Type B pancreatic cell (in vitro differentiated cells): ENCODE measurements at regions not wholly inside any gene's neighbourhood (a gene's known extent, or its start where the extent isn't known, plus 50 kb on each side); places are given as distances from the start of the nearest gene placed in this dataset.

ENCODE experiments used
- DNase-seq: peaks from one replicate; pipeline ENCODE4 v3.0.0; 2021; ENCODE audit warnings: mixed read lengths; ENCODE audit not compliant: unreplicated experiment; ENCODE audit errors: extremely low spot score
- H3K27ac Mint-ChIP-seq: 2 replicates; pipeline ENCODE4 v1.8.0; 2021; ENCODE audit warnings: mild to moderate bottlenecking, mixed read lengths
- H3K27me3 Mint-ChIP-seq: 2 replicates; pipeline ENCODE4 v1.8.0; 2021; ENCODE audit warnings: mixed read lengths
- H3K36me3 Mint-ChIP-seq: 2 replicates; pipeline ENCODE4 v1.8.0; 2021; ENCODE audit warnings: mixed read lengths
- H3K4me1 Mint-ChIP-seq: one replicate; pipeline ENCODE4 v1.8.0; 2021; ENCODE audit warnings: mixed read lengths; ENCODE audit not compliant: unreplicated experiment
- H3K4me3 Mint-ChIP-seq: 2 replicates; pipeline ENCODE4 v1.8.0; 2021; ENCODE audit warnings: mild to moderate bottlenecking, mixed read lengths
- H3K9me3 Mint-ChIP-seq: 2 replicates; pipeline ENCODE4 v1.8.0; 2021; ENCODE audit warnings: mixed read lengths
- CTCF ChIP-seq: fragments of 200-600 bp; sonication (generic); conservative IDR thresholded peaks from 2 replicates; pipeline ENCODE4 v1.5.0; 2021; ENCODE audit warnings: antibody characterized with exemption, mild to moderate bottlenecking

GRCh38 chr4:89639395-89639794 lies 197.6 kb downstream of the SNCA start:
- no peak for TF ChIP-seq CTCF
- Mint-ChIP-seq H3K4me3 (no peak overlapping the region), H3K36me3 (no peaks in the 10 kb centered on the region), H3K9me3 (peaks cover 4% of the 10 kb centered on the region), H3K4me1 (peaks cover 11% of the 10 kb centered on the region), H3K27me3 (peaks cover 5% of the 10 kb centered on the region), H3K27ac (no peak overlapping the region)
- no peak for DNase-seq

GRCh38 chr4:89625599-89626293 lies 211.2 kb downstream of the SNCA start:
- H3K4me1 Mint-ChIP-seq, result no peaks in the 10 kb centered on the region
- H3K4me3 Mint-ChIP-seq, result no peak overlapping the region
- no peaks in the 10 kb centered on the region for H3K9me3 Mint-ChIP-seq
- TF ChIP-seq CTCF, result no peak
- no peaks in the 10 kb centered on the region for H3K27me3 Mint-ChIP-seq
- H3K27ac Mint-ChIP-seq, result no peak overlapping the region
- no peak for DNase-seq
- no peaks in the 10 kb centered on the region for H3K36me3 Mint-ChIP-seq

- no peak overlapping the region for H3K27ac Mint-ChIP-seq
- no peaks in the 10 kb centered on the region for H3K36me3 Mint-ChIP-seq
- no peaks in the 10 kb centered on the region for H3K27me3 Mint-ChIP-seq
- TF ChIP-seq CTCF, result no peak
- no peaks in the 10 kb centered on the region for H3K9me3 Mint-ChIP-seq
- no peak for DNase-seq
- peak overlapping the region; percentile 8 for H3K4me3 Mint-ChIP-seq
- H3K4me1 Mint-ChIP-seq, result peaks cover 17% of the 10 kb centered on the region
These were observed 217.6 kb downstream of the SNCA start for GRCh38 chr4:89619206-89619962.

GRCh38 chr4:89618151-89618550 lies 218.8 kb downstream of the SNCA start:
- DNase-seq, result no peak
- H3K36me3 Mint-ChIP-seq, result no peaks in the 10 kb centered on the region
- TF ChIP-seq CTCF, result no peak
- peaks cover 17% of the 10 kb centered on the region for H3K4me1 Mint-ChIP-seq
- no peaks in the 10 kb centered on the region for H3K9me3 Mint-ChIP-seq
- H3K4me3 Mint-ChIP-seq, result no peak overlapping the region
- H3K27me3 Mint-ChIP-seq, result no peaks in the 10 kb centered on the region
- no peak overlapping the region for H3K27ac Mint-ChIP-seq

- DNase-seq, result no peak
- TF ChIP-seq CTCF, result no peak
- H3K4me1 Mint-ChIP-seq, result peaks cover 17% of the 10 kb centered on the region
- no peaks in the 10 kb centered on the region for H3K36me3 Mint-ChIP-seq
- H3K27me3 Mint-ChIP-seq, result no peaks in the 10 kb centered on the region
- H3K27ac Mint-ChIP-seq, result no peak overlapping the region
- H3K4me3 Mint-ChIP-seq, result no peak overlapping the region
- no peaks in the 10 kb centered on the region for H3K9me3 Mint-ChIP-seq
These were observed 219.6 kb downstream of the SNCA start for GRCh38 chr4:89617317-89617716.
